ENCODE measurements at regions not wholly inside any gene's neighbourhood (a gene's known extent, or its start where the extent isn't known, plus 50 kb on each side); places are given as distances from the start of the nearest gene placed in this dataset.

DNA sequence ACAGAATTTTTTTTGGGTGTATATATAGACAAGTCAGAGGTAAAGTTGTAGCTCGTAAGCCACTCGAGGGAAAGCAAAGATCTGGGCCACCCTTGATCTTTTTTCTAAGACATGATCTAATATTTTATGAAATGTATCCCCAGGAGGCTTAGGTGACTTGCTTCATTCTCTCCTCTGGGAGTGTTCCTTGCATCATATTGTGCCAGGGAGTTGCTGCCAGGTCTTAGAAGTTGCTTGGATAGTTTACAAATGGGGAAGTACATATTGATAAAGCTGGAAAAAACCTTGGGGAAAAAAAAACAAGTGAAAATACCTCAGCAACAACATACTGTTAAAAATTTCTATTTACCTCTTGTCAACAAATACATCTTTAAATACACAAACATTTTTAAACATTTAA lies 110.9 kb upstream of the CYYR1 start:
- TF ChIP-seq, protein P1, sequence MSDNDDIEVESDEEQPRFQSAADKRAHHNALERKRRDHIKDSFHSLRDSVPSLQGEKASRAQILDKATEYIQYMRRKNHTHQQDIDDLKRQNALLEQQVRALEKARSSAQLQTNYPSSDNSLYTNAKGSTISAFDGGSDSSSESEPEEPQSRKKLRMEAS (IDR thresholded peaks at IDR 0.05; ENCODE audit: insufficient read depth, insufficient read length): no peak
- TF ChIP-seq, protein P2, sequence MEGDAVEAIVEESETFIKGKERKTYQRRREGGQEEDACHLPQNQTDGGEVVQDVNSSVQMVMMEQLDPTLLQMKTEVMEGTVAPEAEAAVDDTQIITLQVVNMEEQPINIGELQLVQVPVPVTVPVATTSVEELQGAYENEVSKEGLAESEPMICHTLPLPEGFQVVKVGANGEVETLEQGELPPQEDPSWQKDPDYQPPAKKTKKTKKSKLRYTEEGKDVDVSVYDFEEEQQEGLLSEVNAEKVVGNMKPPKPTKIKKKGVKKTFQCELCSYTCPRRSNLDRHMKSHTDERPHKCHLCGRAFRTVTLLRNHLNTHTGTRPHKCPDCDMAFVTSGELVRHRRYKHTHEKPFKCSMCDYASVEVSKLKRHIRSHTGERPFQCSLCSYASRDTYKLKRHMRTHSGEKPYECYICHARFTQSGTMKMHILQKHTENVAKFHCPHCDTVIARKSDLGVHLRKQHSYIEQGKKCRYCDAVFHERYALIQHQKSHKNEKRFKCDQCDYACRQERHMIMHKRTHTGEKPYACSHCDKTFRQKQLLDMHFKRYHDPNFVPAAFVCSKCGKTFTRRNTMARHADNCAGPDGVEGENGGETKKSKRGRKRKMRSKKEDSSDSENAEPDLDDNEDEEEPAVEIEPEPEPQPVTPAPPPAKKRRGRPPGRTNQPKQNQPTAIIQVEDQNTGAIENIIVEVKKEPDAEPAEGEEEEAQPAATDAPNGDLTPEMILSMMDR (IDR thresholded peaks at IDR 0.05; ENCODE audit: extremely low read depth in 1 of 2, insufficient read depth in 1 of 2, low read depth in 1 of 2, low read length in 2 of 2): no peak
- no peak for TF ChIP-seq EZH2 (IDR thresholded peaks at IDR 0.05; ENCODE audit: borderline replicate concordance, low read depth, low read length, severe bottlenecking)
- TF ChIP-seq POLR2A (IDR thresholded peaks at IDR 0.05; ENCODE audit: low read depth, low read length): no peak
